GM19395 (cell line): ENCODE measurements at regions not wholly inside any gene's neighbourhood (a gene's known extent, or its start where the extent isn't known, plus 50 kb on each side); places are given as distances from the start of the nearest gene placed in this dataset.
A peak's percentile ranks its signal among the peaks of the same experiment; 100 is the strongest.

ENCODE experiments used
- ATAC-seq: cut with Tn5 transposase; IDR thresholded peaks from one replicate; pipeline ENCODE4 v1.9.1; 2021; ENCODE audit warnings: mild to moderate bottlenecking, moderate library complexity; ENCODE audit not compliant: unreplicated experiment

GRCh38 chr2:155696571-155696970 is 636.0 kb downstream of the NR4A2 start:
- ATAC-seq, result no peak

- no peak for ATAC-seq
Measured at GRCh38 chr2:155695505-155695904, 637.0 kb downstream of the NR4A2 start.

DNA sequence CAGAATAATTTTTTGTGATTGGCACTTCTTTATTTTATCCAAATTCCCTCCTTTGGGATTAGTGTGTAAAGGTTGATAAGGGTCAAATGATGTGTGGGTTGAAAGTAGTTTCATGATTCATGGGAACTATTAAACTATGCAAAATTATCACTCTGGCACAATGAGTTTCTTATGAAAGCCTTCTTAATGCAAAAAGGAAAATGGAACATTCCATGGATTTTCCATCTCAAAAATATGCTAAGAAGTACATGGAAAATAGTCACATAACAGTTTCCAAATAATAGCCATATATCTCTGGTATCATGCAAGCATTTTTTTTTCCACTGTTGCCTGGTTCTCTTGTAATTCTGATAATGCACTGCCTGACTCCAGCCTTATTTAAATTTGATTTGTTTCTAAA is 639.7 kb downstream of the NR4A2 start:
- no peak for ATAC-seq

GRCh38 chr2:155692106-155692505 is 640.4 kb downstream of the NR4A2 start:
- ATAC-seq, result no peak

DNA sequence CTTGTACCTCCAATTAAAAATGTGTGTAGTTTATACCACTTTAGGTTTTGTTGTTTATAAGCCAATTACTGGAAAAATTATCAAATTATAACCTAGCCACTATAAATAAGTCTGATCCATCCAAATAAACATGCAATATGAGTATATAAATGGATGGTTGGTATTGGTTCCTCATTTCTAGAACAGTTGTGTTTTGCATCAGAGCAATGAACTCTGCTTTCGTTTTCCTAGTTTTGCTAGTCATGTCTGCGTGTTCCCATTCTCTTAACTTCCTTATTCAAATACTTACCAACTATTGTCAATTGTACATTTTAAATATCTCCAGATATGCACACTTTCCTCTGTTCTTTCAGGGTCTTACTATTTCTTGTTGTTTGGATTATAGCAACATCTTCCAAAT is 641.7 kb downstream of the NR4A2 start:
- ATAC-seq, result peak; percentile 92

- no peak for ATAC-seq
Measured at GRCh38 chr2:155689791-155690190, 642.7 kb downstream of the NR4A2 start.

- ATAC-seq, result no peak
Measured at GRCh38 chr2:155687181-155687580, 645.3 kb downstream of the NR4A2 start.

DNA sequence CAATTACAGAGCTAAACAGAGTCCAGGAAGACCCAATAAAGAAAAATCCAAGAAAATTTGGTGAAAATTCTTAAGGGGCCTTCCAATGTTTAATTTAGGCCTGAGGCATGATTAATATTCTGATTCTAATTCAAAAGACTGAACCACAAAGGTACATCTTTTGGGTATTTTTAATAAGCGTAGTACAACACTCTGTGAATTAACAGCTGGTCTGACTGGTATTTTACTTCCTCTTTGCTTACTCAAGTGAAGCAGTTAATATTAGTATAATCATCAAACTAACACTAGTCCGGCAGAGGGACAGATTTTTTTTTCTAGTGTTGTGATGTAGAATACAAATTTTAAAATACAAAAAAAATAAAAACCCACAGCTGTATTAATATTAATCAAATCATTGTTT is 652.9 kb downstream of the NR4A2 start:
- ATAC-seq, result peak; percentile 67

DNA sequence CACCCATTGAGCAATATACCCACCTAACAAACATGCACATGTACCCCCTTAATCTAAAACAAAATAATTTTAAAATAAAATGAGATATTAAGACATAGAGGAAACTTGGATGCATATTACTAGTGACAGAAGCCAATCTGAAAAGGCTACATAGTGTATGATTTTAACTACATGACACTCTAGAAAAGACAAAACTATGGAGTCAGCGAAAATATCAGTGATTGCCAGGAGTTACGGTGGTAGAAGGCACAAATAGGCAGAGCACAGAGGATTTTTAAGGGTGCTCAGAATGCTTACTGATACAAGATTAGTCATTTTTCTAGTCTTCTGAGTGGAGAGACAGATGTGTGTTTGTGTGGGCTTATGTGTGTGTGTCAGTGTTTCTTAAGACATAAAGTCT is 656.6 kb downstream of the NR4A2 start:
- no peak for ATAC-seq

DNA sequence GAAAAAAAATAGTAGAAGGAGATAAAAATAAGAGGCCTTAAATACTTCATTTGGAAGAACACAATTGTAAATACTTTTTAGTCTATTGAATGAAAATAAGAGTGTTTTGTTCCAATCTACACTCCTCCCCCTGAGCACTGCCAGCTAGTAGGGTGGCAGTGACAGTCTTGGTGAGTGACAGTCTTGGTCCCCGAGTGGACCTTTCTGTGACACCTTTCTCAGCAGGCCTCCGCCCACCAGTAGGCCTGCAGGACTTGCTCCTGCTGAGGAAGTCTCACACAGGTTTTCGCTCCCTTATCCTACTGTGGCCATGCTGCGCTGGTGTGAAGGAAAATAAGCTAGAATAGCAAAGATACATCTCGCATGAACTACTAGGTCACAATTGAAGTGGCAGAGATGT is 666.8 kb downstream of the NR4A2 start:
- no peak for ATAC-seq

DNA sequence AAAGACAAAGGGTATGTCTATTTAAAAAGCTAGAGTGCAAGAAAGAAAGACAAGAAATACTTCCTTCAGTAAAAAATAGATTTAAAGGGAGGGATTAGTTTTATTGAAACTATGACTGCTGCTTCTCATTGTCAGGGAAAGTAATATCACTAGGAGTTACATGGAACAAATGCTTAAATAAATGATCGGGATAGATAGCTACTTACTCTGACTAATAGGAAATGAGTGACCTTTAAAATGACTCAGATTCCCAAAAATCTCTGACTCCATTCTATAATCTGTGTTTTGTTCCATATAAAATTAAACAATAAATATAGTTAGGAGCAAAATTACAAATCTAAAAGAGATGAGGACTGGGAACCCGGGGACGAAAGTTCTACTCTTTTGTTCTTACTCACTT is 669.3 kb downstream of the NR4A2 start:
- no peak for ATAC-seq

- ATAC-seq, result no peak
Measured at GRCh38 chr2:155662224-155662623, 670.3 kb downstream of the NR4A2 start.

DNA sequence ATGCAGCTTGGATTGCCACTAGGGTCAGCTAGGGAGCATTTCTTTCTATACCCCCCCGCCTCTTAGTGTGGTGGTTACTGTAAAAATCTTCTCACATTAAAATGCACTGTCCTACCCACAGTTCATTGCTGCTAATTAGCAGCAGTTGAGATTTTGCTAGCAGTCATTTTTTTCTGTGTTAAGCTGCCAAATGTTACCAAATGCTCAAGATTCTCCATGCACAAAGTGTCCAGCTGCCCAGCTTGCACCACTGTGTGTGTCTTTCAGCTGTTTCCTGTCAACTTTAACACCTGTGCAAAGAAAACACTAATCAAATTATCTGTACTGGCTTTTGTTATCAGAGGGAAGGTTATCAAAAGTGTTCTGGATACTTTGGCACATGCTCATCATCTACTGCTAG is 679.3 kb downstream of the NR4A2 start:
- no peak for ATAC-seq

DNA sequence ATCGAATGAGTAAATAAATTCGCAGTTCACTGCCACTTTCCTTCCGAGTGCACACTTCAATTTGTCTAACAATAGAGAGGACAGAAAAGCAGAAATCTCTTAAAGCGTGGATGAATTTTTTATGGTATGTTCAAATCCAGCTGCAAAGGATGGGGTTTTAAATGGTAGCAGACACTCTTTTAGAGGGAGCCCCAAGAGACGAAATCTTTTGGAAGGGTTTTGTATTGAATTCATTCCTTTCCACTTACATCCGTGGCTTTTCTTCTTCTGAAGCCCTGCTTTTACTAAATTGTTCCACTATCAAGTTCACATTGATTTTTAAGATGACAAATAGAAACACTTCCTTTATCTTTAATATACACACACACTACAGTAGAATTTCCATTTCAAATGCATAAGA is 680.7 kb downstream of the NR4A2 start:
- no peak for ATAC-seq

DNA sequence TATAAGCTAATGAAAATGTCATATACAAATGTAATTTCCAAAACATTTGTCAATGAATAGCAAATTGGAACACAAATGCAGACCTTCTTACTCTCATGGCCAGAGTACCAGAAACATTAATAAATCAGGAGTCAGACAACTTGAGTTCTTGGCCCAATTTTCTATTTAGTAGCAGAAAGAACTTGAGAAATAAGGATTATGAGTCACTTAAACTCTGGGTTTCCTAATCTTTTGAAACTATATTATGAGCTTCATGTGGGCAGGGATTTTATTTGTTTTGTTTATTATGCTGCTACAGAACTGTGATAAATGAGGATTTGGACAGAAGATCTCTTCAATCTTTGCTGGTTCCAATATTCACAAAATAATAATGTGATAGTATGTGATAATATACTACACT is 686.7 kb downstream of the NR4A2 start:
- ATAC-seq, result no peak

DNA sequence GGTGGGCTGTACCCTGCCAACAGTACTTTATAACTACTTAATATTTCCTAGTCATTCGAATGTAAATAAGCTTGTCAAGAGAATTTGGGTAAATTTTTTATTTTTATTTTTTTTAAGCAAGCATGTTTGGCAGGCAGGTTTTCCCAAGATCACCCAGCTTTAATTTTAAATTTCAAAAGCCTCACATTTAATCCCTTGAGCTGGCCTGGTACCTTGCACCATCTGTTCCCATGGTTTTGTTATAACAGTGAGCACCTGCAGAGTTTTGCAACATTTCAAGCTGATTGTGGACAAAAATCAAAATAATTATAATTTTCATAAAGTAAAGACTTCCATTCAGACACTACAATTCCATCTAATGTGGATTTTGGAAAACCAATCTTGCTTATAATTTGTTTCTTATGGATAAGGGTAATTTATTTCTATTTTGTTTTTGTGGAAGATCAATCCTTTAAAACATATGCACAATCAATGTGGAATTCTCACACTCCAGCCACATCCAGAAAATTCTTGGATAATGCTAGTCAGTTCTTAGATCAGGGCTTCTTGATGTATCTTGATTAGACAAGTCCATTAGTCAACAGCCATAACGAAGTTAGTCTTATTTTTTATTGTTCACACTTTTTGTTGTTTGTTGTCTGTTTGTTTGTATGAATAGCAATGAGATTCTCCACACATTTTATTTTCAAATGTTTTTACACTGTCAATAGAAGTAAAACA is 689.3 kb downstream of the NR4A2 start:
- no peak for ATAC-seq

- peak; percentile 99 for ATAC-seq
Measured at GRCh38 chr2:155633887-155634570, 698.5 kb downstream of the NR4A2 start.

DNA sequence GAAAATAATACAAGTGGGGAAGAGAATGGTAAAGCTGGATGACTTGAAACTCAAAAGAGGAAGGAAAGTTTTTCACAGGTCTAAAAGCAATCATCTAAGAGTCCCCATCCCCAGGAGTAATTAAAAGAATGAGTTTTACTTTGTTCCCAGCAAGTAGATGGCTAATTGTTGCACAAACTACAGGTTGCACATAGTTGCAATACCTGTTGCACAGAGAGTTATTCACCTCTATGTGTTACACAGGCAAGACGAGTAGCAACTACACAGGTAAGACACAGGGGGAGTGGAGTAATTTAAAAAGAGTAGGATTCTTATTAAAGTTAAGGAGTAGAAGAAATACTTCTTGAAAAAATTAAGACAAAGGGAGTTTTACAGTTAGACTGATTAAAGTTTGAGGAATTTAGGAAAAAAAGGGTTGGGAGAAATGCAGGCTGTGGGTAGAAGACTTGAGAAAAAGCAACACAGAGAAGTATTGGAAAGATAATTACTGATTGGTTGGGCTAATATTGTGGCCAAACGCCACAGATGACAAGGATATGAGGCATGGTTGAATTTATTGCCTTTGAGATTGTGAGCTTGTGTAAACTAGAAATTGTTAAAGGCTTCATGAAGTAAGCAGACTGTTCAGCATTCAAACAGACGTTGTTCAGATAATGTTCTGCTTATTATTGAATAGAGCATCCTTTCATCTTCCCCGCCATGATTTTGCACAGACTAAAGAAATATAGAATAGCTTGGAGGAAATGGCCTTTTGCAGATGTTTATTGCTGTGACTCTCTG is 699.3 kb downstream of the NR4A2 start:
- no peak for ATAC-seq

- no peak for ATAC-seq
Measured at GRCh38 chr2:155630760-155631159, 701.8 kb downstream of the NR4A2 start.

DNA sequence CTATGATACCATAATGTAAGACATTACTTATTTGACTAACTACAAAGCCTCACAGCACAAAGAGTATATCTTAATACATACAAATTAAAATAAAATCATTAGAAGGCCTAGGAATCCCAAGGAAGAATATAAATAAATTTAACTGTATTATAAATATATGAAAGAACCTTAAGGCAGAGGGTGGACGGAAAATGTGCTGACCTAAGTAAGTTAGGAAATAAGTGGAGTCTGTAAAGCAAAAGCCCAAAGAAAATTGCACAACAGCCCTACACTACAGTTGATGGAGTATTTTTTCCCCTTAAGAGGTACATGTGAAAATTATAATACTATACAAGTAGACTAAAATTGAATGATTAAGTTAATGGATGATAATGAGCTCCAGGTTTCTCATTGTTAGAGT is 710.1 kb downstream of the NR4A2 start:
- ATAC-seq, result no peak

- no peak for ATAC-seq
Measured at GRCh38 chr2:155600914-155601760, 731.4 kb downstream of the NR4A2 start.
